ENCODE measurements at regions not wholly inside any gene's neighbourhood (a gene's known extent, or its start where the extent isn't known, plus 50 kb on each side); places are given as distances from the start of the nearest gene placed in this dataset.
"Not testable (repeated sequence)": the region's sequence is repeated elsewhere in the genome, so short reads cannot be mapped to it uniquely, and the experiment has no call there.

DNA sequence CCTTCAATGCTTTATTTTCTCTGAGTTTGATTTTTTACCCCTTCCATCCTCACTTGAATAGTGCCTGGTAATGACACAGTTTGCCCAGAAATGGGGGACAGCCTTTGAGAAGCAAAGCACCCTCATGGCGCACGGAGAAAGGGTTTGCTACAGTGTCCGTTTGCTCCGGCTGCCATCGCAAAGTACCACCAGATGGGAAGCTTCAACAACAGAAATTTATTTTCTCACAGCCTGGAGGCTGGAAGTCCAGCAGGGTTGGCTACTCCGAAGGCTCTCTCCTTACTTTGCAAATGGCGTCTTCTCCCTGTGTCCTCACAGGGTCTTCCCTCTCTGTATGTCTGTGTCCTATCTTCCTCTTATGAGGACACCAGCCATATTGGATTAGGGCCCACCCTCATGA is 327.7 kb upstream of the KAZN start:
- TF ChIP-seq, protein P1, sequence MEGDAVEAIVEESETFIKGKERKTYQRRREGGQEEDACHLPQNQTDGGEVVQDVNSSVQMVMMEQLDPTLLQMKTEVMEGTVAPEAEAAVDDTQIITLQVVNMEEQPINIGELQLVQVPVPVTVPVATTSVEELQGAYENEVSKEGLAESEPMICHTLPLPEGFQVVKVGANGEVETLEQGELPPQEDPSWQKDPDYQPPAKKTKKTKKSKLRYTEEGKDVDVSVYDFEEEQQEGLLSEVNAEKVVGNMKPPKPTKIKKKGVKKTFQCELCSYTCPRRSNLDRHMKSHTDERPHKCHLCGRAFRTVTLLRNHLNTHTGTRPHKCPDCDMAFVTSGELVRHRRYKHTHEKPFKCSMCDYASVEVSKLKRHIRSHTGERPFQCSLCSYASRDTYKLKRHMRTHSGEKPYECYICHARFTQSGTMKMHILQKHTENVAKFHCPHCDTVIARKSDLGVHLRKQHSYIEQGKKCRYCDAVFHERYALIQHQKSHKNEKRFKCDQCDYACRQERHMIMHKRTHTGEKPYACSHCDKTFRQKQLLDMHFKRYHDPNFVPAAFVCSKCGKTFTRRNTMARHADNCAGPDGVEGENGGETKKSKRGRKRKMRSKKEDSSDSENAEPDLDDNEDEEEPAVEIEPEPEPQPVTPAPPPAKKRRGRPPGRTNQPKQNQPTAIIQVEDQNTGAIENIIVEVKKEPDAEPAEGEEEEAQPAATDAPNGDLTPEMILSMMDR (IDR thresholded peaks at IDR 0.05; ENCODE audit: low read depth, low read length): no peak
- H3K4me3 ChIP-seq (ENCODE audit: low read depth, low read length): no peak overlapping the region
- DNase-seq (ENCODE audit: low read depth, low spot score): no peak
- in situ Hi-C loops (cut with HindIII; ENCODE audit: low sequenced_read_pairs): no loop called here

DNA sequence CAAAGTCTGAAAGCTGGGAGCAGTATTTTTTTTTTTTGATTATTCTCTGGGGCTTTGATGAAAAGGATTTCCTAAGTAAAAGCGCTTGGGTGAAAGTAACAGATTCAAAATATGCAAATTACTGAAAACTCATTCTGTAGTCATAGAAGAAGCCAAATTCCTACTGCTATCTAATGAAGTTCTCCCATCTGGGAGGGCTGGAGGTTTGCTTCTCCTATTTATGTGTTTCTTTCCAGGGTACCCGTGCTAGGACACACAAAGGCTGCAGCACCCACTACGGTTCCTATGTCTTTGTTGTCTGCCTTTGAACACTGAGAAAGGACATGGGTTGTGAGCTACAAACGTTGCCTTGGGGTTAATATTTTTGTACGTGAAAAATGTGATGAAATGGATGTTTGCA is 324.7 kb upstream of the KAZN start:
- in situ Hi-C loops (cut with HindIII; ENCODE audit: low sequenced_read_pairs): no loop called here

DNA sequence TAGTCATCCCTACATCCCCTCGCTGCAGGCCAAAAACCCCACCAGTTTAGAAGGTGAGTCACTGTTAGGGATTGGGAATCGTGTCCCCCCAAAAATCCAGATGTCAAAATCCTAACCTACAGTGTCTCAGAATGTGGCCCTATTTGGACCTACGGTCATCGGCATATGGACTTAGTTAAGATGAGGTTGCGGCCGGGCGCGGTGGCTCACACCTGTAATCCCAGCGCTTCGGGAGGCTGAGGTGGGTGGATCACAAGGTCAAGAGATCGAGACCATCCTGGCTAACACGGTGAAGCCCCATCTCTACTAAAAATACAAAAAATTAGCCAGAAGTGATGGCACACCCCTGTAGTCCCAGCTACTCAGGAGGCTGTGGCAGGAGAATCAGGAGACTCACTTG is 318.6 kb upstream of the KAZN start:
- in situ Hi-C loops (cut with HindIII; ENCODE audit: low sequenced_read_pairs): not testable (repeated sequence)

More for the DNA sequence above, 324.7 kb upstream of the KAZN start:
- TF ChIP-seq, protein P1 (IDR thresholded peaks at IDR 0.05; ENCODE audit: low read depth, low read length): no peak
- DNase-seq (ENCODE audit: low read depth, low spot score): no peak
- H3K4me3 ChIP-seq (ENCODE audit: low read depth, low read length): no peak overlapping the region

DNA sequence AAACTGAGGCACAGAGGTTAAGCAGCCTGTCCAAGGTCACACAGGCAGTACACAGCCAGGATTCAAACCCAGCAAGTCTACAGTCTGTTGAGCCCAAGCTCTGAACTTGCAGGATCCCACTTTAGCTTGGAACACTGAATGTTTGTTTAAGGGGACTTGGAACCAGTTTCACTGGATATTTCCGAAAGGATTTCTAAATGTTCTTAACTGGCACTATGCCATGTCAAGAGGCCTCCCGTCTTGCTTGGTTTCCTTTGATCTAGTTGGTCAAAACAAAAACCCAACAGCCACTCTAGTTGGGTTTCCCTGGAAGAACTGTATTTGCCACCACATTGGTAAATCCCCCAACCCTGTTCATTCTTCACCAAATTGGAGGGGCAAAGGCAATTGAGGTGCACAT is 317.6 kb upstream of the KAZN start:
- in situ Hi-C loops (cut with HindIII; ENCODE audit: low sequenced_read_pairs): no loop called here
- H3K4me3 ChIP-seq (ENCODE audit: low read depth, low read length): no peak overlapping the region
- no peak for DNase-seq (ENCODE audit: low read depth, low spot score)
- TF ChIP-seq, protein P1 (IDR thresholded peaks at IDR 0.05; ENCODE audit: low read depth, low read length): no peak

More for the DNA sequence above, 318.6 kb upstream of the KAZN start:
- H3K4me3 ChIP-seq (ENCODE audit: low read depth, low read length); DNase-seq (ENCODE audit: low read depth, low spot score): not testable (repeated sequence)

DNA sequence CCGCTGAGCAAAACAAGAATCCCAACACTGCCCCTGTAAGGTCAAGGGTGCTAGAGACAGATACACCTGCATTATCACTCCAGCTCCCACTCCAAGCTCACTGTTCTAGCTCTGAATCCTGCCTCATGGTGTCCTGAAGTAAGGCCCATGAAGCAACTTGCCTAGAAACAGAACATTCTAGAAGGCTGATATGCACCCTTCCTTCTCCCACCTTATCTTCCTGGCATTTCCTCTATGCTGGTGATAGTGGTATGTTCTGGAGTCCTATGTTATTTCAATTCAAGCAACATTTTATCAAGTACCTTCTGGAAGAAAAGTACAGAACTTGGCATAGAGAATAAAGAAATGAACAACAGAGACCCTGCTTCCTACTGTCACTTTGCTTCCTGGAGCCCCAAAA is 317.1 kb upstream of the KAZN start:
- TF ChIP-seq, protein P1 (IDR thresholded peaks at IDR 0.05; ENCODE audit: low read depth, low read length): no peak
- H3K4me3 ChIP-seq (ENCODE audit: low read depth, low read length): no peak overlapping the region
- in situ Hi-C loops (cut with HindIII; ENCODE audit: low sequenced_read_pairs): no loop called here
- DNase-seq (ENCODE audit: low read depth, low spot score): no peak

DNA sequence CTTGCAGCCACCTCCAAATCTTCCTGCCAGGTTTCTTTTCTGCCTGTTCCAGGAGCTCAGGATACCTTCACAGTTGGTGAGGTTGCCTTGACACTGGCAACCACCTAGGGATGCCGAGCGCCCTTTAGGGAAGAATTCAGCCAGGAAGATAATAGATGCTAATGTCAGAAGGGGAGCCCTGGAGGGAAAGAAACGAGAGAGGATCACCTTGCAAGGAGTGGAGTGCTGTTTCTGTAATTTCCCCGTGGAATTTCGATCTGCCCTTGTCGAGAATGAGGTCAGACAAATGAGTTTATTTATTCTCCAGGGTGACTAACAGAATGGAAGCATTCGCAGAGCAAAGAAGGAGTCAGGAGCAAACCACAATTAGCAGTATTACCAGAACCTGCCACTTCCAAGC is 315.8 kb upstream of the KAZN start:
- DNase-seq (ENCODE audit: low read depth, low spot score): peak; percentile 45
- in situ Hi-C loops (cut with HindIII; ENCODE audit: low sequenced_read_pairs): no loop called here
- TF ChIP-seq, protein P1 (IDR thresholded peaks at IDR 0.05; ENCODE audit: low read depth, low read length): no peak
- H3K4me3 ChIP-seq (ENCODE audit: low read depth, low read length): no peak overlapping the region

DNA sequence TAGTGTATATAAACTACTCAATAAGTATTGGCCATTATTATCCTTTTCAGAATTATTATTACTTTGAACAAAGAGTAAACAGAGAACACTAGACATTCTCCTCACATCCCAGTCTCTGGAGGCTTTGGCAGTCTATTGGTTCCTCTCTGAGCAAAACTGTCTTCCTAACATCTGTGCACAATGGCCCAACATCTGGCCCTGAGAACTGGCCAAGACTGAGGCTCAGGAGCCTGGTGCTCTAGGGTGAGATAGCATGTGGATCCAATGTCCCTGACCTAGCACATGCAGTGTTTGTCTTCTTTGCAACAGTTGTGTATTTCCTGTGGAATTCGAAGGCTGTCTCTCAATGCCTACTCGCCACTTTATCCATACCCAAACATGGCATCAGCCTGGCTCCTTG is 313.2 kb upstream of the KAZN start:
- no peak overlapping the region for H3K4me3 ChIP-seq (ENCODE audit: low read depth, low read length)
- DNase-seq (ENCODE audit: low read depth, low spot score): no peak
- in situ Hi-C loops (cut with HindIII; ENCODE audit: low sequenced_read_pairs): no loop called here
- TF ChIP-seq, protein P1 (IDR thresholded peaks at IDR 0.05; ENCODE audit: low read depth, low read length): no peak

DNA sequence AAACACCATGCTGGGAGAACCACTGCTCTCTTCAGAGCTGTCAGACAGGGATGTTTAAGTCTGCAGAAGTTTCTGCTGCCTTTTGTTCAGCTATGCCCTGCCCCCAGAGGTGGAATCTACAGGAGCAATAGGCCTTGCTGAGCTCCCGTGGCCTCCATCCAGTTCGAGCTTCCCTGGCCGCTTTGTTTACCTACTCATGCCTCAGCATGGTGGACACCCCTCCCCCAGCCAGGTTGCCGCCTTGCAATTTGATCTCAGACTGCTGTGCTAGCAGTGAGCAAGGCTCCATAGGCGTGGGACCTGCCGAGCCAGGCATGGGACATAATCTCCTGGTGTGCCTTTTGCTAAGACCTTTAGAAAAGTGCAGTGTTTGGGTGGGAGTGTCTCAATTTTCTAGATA is 307.3 kb upstream of the KAZN start:
- DNase-seq (ENCODE audit: low read depth, low spot score); in situ Hi-C loops (cut with HindIII; ENCODE audit: low sequenced_read_pairs); H3K4me3 ChIP-seq (ENCODE audit: low read depth, low read length): not testable (repeated sequence)

Measured in astrocyte of the spinal cord (primary cell).